ENCODE measurements at regions not wholly inside any gene's neighbourhood (a gene's known extent, or its start where the extent isn't known, plus 50 kb on each side); places are given as distances from the start of the nearest gene placed in this dataset.

- intact Hi-C loops (cut with micrococcal nuclease), result no loop called here
- Histone ChIP-seq H3K27me3 (replicated peaks in 1 of 4; ENCODE audit: control extremely low read depth in 1 of 4, control insufficient read depth in 3 of 4, insufficient read depth in 4 of 4, low read length in 3 of 4) (no peaks in the 10 kb centered on the region), H3K27ac (ENCODE audit: low read length in 2 of 2) (no peak overlapping the region), H2AFZ (ENCODE audit: insufficient read depth, low read depth, low read length, poor library complexity, severe bottlenecking) (no peak overlapping the region), H3K79me2 (ENCODE audit: control insufficient read depth, insufficient read depth, low read length) (no peaks in the 10 kb centered on the region), H3K9ac (ENCODE audit: low read length) (no peak overlapping the region), H3K9me3 (ENCODE audit: control extremely low read depth in 1 of 3, control insufficient read depth in 2 of 3, insufficient read depth in 1 of 3, low read length in 2 of 3) (no peaks in the 10 kb centered on the region), H4K20me1 (ENCODE audit: control insufficient read depth, insufficient read depth, low read length, poor library complexity, severe bottlenecking) (no peaks in the 10 kb centered on the region), H3K4me3 (ENCODE audit: control extremely low read depth in 1 of 5, extremely low read depth in 1 of 5, insufficient read depth in 1 of 5, low read depth in 2 of 5, low read length in 4 of 5) (no peak overlapping the region), H3K4me1 (ENCODE audit: control insufficient read depth in 2 of 2, insufficient read depth in 2 of 2, low read length in 2 of 2) (no peaks in the 10 kb centered on the region), H3K4me2 (replicated peaks; ENCODE audit: low read depth, low read length, poor library complexity, severe bottlenecking) (no peak overlapping the region), H3K36me3 (replicated peaks in 1 of 2; ENCODE audit: control extremely low read depth in 1 of 2, control insufficient read depth in 1 of 2, extremely low read depth in 1 of 2, insufficient read depth in 2 of 2, low read length in 1 of 2) (no peaks in the 10 kb centered on the region)
- POLR2A ChIA-PET, result no interaction called here
- ATAC-seq (ENCODE audit: low read depth), result no peak
- Mint-ChIP-seq H3K4me1 (no peaks in the 10 kb centered on the region), H3K9me3 (ENCODE audit: insufficient read depth) (no peaks in the 10 kb centered on the region), H3K27ac (no peak overlapping the region), H3K4me3 (no peak overlapping the region), H3K27me3 (no peaks in the 10 kb centered on the region)
- TF ChIP-seq CTCF (IDR thresholded peaks at IDR 0.05) (no peak), EZH2 (IDR thresholded peaks at IDR 0.05; ENCODE audit: borderline replicate concordance, insufficient read depth, low read depth, low read length, poor library complexity, severe bottlenecking) (no peak)
- no peak for DNase-seq
- CTCF ChIA-PET, result no interaction called here
Observed at GRCh38 chr4:171432536-171432935, 380.7 kb upstream of the GALNTL6 start.

- no peak overlapping the region for H3K4me3 ChIP-seq (ENCODE audit: control extremely low read depth in 1 of 5, extremely low read depth in 1 of 5, insufficient read depth in 1 of 5, low read depth in 2 of 5, low read length in 4 of 5)
- H3K4me1 Mint-ChIP-seq, result no peaks in the 10 kb centered on the region
- no peaks in the 10 kb centered on the region for H3K27me3 Mint-ChIP-seq
- no peaks in the 10 kb centered on the region for H3K4me1 ChIP-seq (ENCODE audit: control insufficient read depth in 2 of 2, insufficient read depth in 2 of 2, low read length in 2 of 2)
- ATAC-seq (ENCODE audit: low read depth), result no peak
- H3K27ac Mint-ChIP-seq, result no peak overlapping the region
- no peaks in the 10 kb centered on the region for H3K9me3 ChIP-seq (ENCODE audit: control extremely low read depth in 1 of 3, control insufficient read depth in 2 of 3, insufficient read depth in 1 of 3, low read length in 2 of 3)
- no peak overlapping the region for H3K27ac ChIP-seq (ENCODE audit: low read length in 2 of 2)
- no peaks in the 10 kb centered on the region for H3K27me3 ChIP-seq (replicated peaks in 1 of 4; ENCODE audit: control extremely low read depth in 1 of 4, control insufficient read depth in 3 of 4, insufficient read depth in 4 of 4, low read length in 3 of 4)
- no peak overlapping the region for H3K9ac ChIP-seq (ENCODE audit: low read length)
- H4K20me1 ChIP-seq (ENCODE audit: control insufficient read depth, insufficient read depth, low read length, poor library complexity, severe bottlenecking), result no peaks in the 10 kb centered on the region
- WGBS (ENCODE audit: insufficient coverage), result 83% methylated on average over 1 of the region's 3 CpGs
- H2AFZ ChIP-seq (ENCODE audit: insufficient read depth, low read depth, low read length, poor library complexity, severe bottlenecking), result no peak overlapping the region
- no peaks in the 10 kb centered on the region for H3K9me3 Mint-ChIP-seq (ENCODE audit: insufficient read depth)
- no peak overlapping the region for H3K4me3 Mint-ChIP-seq
- CTCF ChIA-PET, result no interaction called here
- POLR2A ChIA-PET, result no interaction called here
- TF ChIP-seq CTCF (IDR thresholded peaks at IDR 0.05) (no peak), EZH2 (IDR thresholded peaks at IDR 0.05; ENCODE audit: borderline replicate concordance, insufficient read depth, low read depth, low read length, poor library complexity, severe bottlenecking) (no peak)
- H3K79me2 ChIP-seq (ENCODE audit: control insufficient read depth, insufficient read depth, low read length), result no peaks in the 10 kb centered on the region
- no peaks in the 10 kb centered on the region for H3K36me3 ChIP-seq (replicated peaks in 1 of 2; ENCODE audit: control extremely low read depth in 1 of 2, control insufficient read depth in 1 of 2, extremely low read depth in 1 of 2, insufficient read depth in 2 of 2, low read length in 1 of 2)
- no peak overlapping the region for H3K4me2 ChIP-seq (replicated peaks; ENCODE audit: low read depth, low read length, poor library complexity, severe bottlenecking)
- intact Hi-C loops (cut with micrococcal nuclease), result no loop called here
- no peak for DNase-seq
Observed at GRCh38 chr4:171430495-171430894, 382.7 kb upstream of the GALNTL6 start.
